HEK293T (cell line): ENCODE measurements at regions not wholly inside any gene's neighbourhood (a gene's known extent, or its start where the extent isn't known, plus 50 kb on each side); places are given as distances from the start of the nearest gene placed in this dataset.
"Not testable (repeated sequence)": the region's sequence is repeated elsewhere in the genome, so short reads cannot be mapped to it uniquely, and the experiment has no call there.

Experiments
- CTCF ChIA-PET: fragments of 350-600 bp; formaldehyde crosslinking; extraction: SDS; loops from one replicate; lab custom pipeline; 2021; ENCODE audit warnings: antibody characterized with exemption, inconsistent platforms; lab: Yijun Ruan, JAX
- POLR2A ChIA-PET: fragments of 350-600 bp; formaldehyde crosslinking; extraction: SDS; loops from one replicate; lab custom pipeline; 2020; ENCODE audit warnings: antibody characterized with exemption, inconsistent platforms; lab: Yijun Ruan, JAX
- DNase-seq: peaks from one replicate; pipeline ENCODE4 v3.0.0; 2012; ENCODE audit warnings: mixed read lengths; ENCODE audit errors: extremely low spot score
- ARNT ChIP-seq: fragments of 450-650 bp; IDR thresholded peaks from 2 replicates; pipeline ENCODE4 v1.6.1; 2017; ENCODE audit warnings: mild to moderate bottlenecking
- BHLHE40 ChIP-seq: fragments of 450-650 bp; IDR thresholded peaks from 2 replicates; pipeline ENCODE4 v1.6.1; 2016; ENCODE audit warnings: mild to moderate bottlenecking, moderate library complexity, borderline replicate concordance
- CTBP1 ChIP-seq: fragments of 450-650 bp; IDR thresholded peaks from 2 replicates; pipeline ENCODE4 v1.6.1; 2016; ENCODE audit warnings: borderline replicate concordance
- ELF4 ChIP-seq: fragments of 450-650 bp; IDR thresholded peaks from 2 replicates; pipeline ENCODE4 v1.6.1; 2017; ENCODE audit warnings: antibody characterized with exemption
- FOXA1 ChIP-seq: fragments of 450-650 bp; IDR thresholded peaks from 2 replicates; pipeline ENCODE4 v1.6.1; 2016; ENCODE audit warnings: mild to moderate bottlenecking
- FOXK2 ChIP-seq: fragments of 450-650 bp; IDR thresholded peaks from 2 replicates; pipeline ENCODE4 v1.6.1; 2016; ENCODE audit warnings: mild to moderate bottlenecking
- FOXM1 ChIP-seq: fragments of 450-650 bp; IDR thresholded peaks from 2 replicates; pipeline ENCODE4 v1.6.1; 2017; ENCODE audit warnings: mild to moderate bottlenecking, borderline replicate concordance
- HDGF ChIP-seq: fragments of 450-650 bp; IDR thresholded peaks from 2 replicates; pipeline ENCODE4 v1.6.1; 2017; ENCODE audit warnings: antibody characterized with exemption, borderline replicate concordance
- L3MBTL2 ChIP-seq: fragments of 450-650 bp; conservative IDR thresholded peaks from 2 replicates; pipeline ENCODE4 v1.6.1; 2016; ENCODE audit warnings: mild to moderate bottlenecking
- LEF1 ChIP-seq: fragments of 450-650 bp; IDR thresholded peaks from 2 replicates; pipeline ENCODE4 v1.6.1; 2017; ENCODE audit warnings: mild to moderate bottlenecking, borderline replicate concordance
- NFRKB ChIP-seq: fragments of 450-650 bp; IDR thresholded peaks from 2 replicates; pipeline ENCODE4 v1.6.1; 2016; ENCODE audit warnings: mild to moderate bottlenecking, moderate library complexity
- PKNOX1 ChIP-seq: fragments of 450-650 bp; IDR thresholded peaks from 2 replicates; pipeline ENCODE4 v1.6.1; 2016
- SP1 ChIP-seq: fragments of 450-650 bp; IDR thresholded peaks from 2 replicates; pipeline ENCODE4 v1.6.1; 2017
- SUZ12 ChIP-seq: fragments of 450-650 bp; IDR thresholded peaks from 2 replicates; pipeline ENCODE4 v1.6.1; 2016; ENCODE audit warnings: mild to moderate bottlenecking
- TARDBP ChIP-seq: fragments of 450-650 bp; IDR thresholded peaks from 2 replicates; pipeline ENCODE4 v1.6.1; 2016
- ZNF384 ChIP-seq: fragments of 450-650 bp; IDR thresholded peaks from 2 replicates; pipeline ENCODE4 v1.6.1; 2016

- DNase-seq = no peak
- POLR2A ChIA-PET = no interaction called here
- CTCF ChIA-PET = no interaction called here
- TF ChIP-seq CTBP1 = no peak
These were observed 67.1 kb upstream of the KPNA3 start for GRCh38 chr13:49859560-49859959.

GRCh38 chr13:49858178-49858856, 65.8 kb upstream of the KPNA3 start:
- TF ChIP-seq ARNT (no peak), FOXK2 (no peak), SUZ12 (no peak), NFRKB (no peak), TARDBP (no peak), BHLHE40 (no peak), HDGF (no peak), PKNOX1 (no peak), CTBP1 (no peak), ZNF384 (no peak)
- CTCF ChIA-PET = no interaction called here
- POLR2A ChIA-PET = no interaction called here
- DNase-seq = no peak

GRCh38 chr13:49855930-49856329, 63.4 kb upstream of the KPNA3 start:
- no peak for DNase-seq
- POLR2A ChIA-PET = no interaction called here
- TF ChIP-seq HDGF = no peak
- no peak for TF ChIP-seq LEF1
- TF ChIP-seq FOXK2 = no peak
- no peak for TF ChIP-seq SUZ12
- TF ChIP-seq FOXA1 = no peak
- TF ChIP-seq ARNT = no peak
- no peak for TF ChIP-seq PKNOX1
- TF ChIP-seq SP1 = no peak
- no peak for TF ChIP-seq TARDBP
- TF ChIP-seq CTBP1 = no peak
- TF ChIP-seq NFRKB = no peak
- no peak for TF ChIP-seq L3MBTL2
- no peak for TF ChIP-seq BHLHE40
- TF ChIP-seq ZNF384 = no peak
- no peak for TF ChIP-seq ELF4
- TF ChIP-seq FOXM1 = no peak
- CTCF ChIA-PET = no interaction called here

- no peak for DNase-seq
- POLR2A ChIA-PET = no interaction called here
- TF ChIP-seq NFRKB (no peak), ELF4 (no peak), SUZ12 (no peak)
- CTCF ChIA-PET = no interaction called here
These were observed 61.1 kb upstream of the KPNA3 start for GRCh38 chr13:49853535-49853934.

GRCh38 chr13:49852460-49852859, 60.0 kb upstream of the KPNA3 start:
- DNase-seq, POLR2A ChIA-PET: not testable (repeated sequence)
- CTCF ChIA-PET = interaction anchor here (0.6 kb wide), 1 partner anchor 34 kb away, joined by 3 read pairs; no protein-coding TSS in a partner anchor

- DNase-seq = no peak
- POLR2A ChIA-PET = no interaction called here
- no peak for TF ChIP-seq ZNF384
- no peak for TF ChIP-seq L3MBTL2
- no peak for TF ChIP-seq ELF4
- TF ChIP-seq TARDBP = no peak
- TF ChIP-seq NFRKB = no peak
- TF ChIP-seq CTBP1 = no peak
- no peak for TF ChIP-seq FOXK2
- no peak for TF ChIP-seq LEF1
- TF ChIP-seq SUZ12 = no peak
- no peak for TF ChIP-seq FOXM1
- TF ChIP-seq PKNOX1 = no peak
- TF ChIP-seq FOXA1 = no peak
- TF ChIP-seq ARNT = no peak
- TF ChIP-seq SP1 = no peak
- no peak for TF ChIP-seq BHLHE40
- TF ChIP-seq HDGF = no peak
- CTCF ChIA-PET = interaction anchor here (0.5 to 0.7 kb wide), 2 partner anchors 42 to 93 kb away, joined by 3 to 7 read pairs; no protein-coding TSS in a partner anchor
These were observed 51.7 kb upstream of the KPNA3 start for GRCh38 chr13:49844181-49844580.
